Breast epithelium (tissue), 3 donors: ENCODE measurements at regions not wholly inside any gene's neighbourhood (a gene's known extent, or its start where the extent isn't known, plus 50 kb on each side); places are given as distances from the start of the nearest gene placed in this dataset.

Source experiments
- POLR2A ChIP-seq: fragments of 450-650 bp; IDR thresholded peaks from one replicate; pipeline ENCODE4 v1.6.1; 2016; ENCODE audit warnings: antibody characterized with exemption, mild to moderate bottlenecking, moderate library complexity
- POLR2AphosphoS5 ChIP-seq, 3 donors: sonication (generic); formaldehyde crosslinking; IDR thresholded peaks; one replicate each; pipeline ENCODE4 v1.6.1; 2017; ENCODE audit warnings: antibody characterized with exemption in 3 of 3
- TF ChIP-seq, protein P1 (sequence below), 3 donors: fragments of 450-650 bp; IDR thresholded peaks; one replicate each; pipeline ENCODE4 v1.5.1; 2016 to 2017; ENCODE audit warnings: antibody characterized with exemption in 3 of 3, mild to moderate bottlenecking in 3 of 3, moderate library complexity in 3 of 3

DNA sequence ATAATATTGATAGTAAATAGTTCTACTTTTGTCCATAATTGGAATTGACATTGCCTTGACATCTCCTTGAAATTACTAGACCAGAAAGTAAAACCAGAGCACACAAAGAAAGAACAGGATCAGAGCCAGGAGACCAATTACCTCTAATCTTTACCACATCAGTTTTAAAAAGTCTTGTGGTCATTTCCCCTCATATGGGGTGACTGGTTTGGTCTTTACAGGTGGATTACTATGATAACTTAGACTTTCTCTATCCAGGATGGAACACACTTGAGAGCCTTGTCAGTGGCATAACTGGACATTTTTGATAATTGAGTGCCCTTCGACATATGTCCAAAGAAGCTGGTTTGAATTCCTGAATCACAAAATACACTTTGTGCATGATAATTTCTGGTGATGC, 1148.1 kb upstream of the NCAM2 start:
- TF ChIP-seq, protein P1, sequence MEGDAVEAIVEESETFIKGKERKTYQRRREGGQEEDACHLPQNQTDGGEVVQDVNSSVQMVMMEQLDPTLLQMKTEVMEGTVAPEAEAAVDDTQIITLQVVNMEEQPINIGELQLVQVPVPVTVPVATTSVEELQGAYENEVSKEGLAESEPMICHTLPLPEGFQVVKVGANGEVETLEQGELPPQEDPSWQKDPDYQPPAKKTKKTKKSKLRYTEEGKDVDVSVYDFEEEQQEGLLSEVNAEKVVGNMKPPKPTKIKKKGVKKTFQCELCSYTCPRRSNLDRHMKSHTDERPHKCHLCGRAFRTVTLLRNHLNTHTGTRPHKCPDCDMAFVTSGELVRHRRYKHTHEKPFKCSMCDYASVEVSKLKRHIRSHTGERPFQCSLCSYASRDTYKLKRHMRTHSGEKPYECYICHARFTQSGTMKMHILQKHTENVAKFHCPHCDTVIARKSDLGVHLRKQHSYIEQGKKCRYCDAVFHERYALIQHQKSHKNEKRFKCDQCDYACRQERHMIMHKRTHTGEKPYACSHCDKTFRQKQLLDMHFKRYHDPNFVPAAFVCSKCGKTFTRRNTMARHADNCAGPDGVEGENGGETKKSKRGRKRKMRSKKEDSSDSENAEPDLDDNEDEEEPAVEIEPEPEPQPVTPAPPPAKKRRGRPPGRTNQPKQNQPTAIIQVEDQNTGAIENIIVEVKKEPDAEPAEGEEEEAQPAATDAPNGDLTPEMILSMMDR (IDR thresholded peaks at IDR 0.05), result no peak
- TF ChIP-seq POLR2AphosphoS5 (IDR thresholded peaks at IDR 0.05) (no peak), POLR2A (no peak)
